ENCODE measurements at regions not wholly inside any gene's neighbourhood (a gene's known extent, or its start where the extent isn't known, plus 50 kb on each side); places are given as distances from the start of the nearest gene placed in this dataset.
A peak's percentile ranks its signal among the peaks of the same experiment; 100 is the strongest.

- no peaks in the 10 kb centered on the region for H3K79me2 ChIP-seq
- no peak overlapping the region for H3K27ac ChIP-seq
- H2AFZ ChIP-seq, result no peak overlapping the region
- no peak overlapping the region for H3K4me3 ChIP-seq (ENCODE audit: low read depth, low read length)
- no peaks in the 10 kb centered on the region for H3K9me3 ChIP-seq (ENCODE audit: control insufficient read depth, low read length)
- H3K36me3 ChIP-seq (ENCODE audit: control insufficient read depth, insufficient read depth, low read length), result no peaks in the 10 kb centered on the region
- no peak overlapping the region for H3K4me2 ChIP-seq (ENCODE audit: low read length)
- no peaks in the 10 kb centered on the region for H3K27me3 ChIP-seq (ENCODE audit: control insufficient read depth, insufficient read depth, low read length)
- TF ChIP-seq CTCF (IDR thresholded peaks at IDR 0.05), result no peak
- H3K9ac ChIP-seq, result no peak overlapping the region
- no peaks in the 10 kb centered on the region for H3K4me1 ChIP-seq
Observed at GRCh38 chr10:128853537-128853936, 613.5 kb upstream of the MGMT start.

- TF ChIP-seq CTCF (IDR thresholded peaks at IDR 0.05), result no peak
- Histone ChIP-seq H3K27ac (no peak overlapping the region), H3K4me2 (ENCODE audit: low read length) (no peak overlapping the region), H3K9ac (no peak overlapping the region), H3K36me3 (ENCODE audit: control insufficient read depth, insufficient read depth, low read length) (no peaks in the 10 kb centered on the region), H2AFZ (no peak overlapping the region), H3K9me3 (ENCODE audit: control insufficient read depth, low read length) (no peaks in the 10 kb centered on the region), H3K4me1 (no peaks in the 10 kb centered on the region), H3K79me2 (no peaks in the 10 kb centered on the region), H3K4me3 (ENCODE audit: low read depth, low read length) (no peak overlapping the region), H3K27me3 (ENCODE audit: control insufficient read depth, insufficient read depth, low read length) (no peaks in the 10 kb centered on the region)
Observed at GRCh38 chr10:128854204-128854603, 612.8 kb upstream of the MGMT start.

- no peak overlapping the region for H3K4me3 ChIP-seq (ENCODE audit: low read depth, low read length)
- H3K4me2 ChIP-seq (ENCODE audit: low read length), result no peak overlapping the region
- no peak overlapping the region for H3K27ac ChIP-seq
- no peak for TF ChIP-seq CTCF (IDR thresholded peaks at IDR 0.05)
- no peak overlapping the region for H3K9ac ChIP-seq
- H3K9me3 ChIP-seq (ENCODE audit: control insufficient read depth, low read length), result no peaks in the 10 kb centered on the region
- H3K27me3 ChIP-seq (ENCODE audit: control insufficient read depth, insufficient read depth, low read length), result no peaks in the 10 kb centered on the region
- H3K36me3 ChIP-seq (ENCODE audit: control insufficient read depth, insufficient read depth, low read length), result no peaks in the 10 kb centered on the region
- no peaks in the 10 kb centered on the region for H3K79me2 ChIP-seq
- no peaks in the 10 kb centered on the region for H3K4me1 ChIP-seq
- H2AFZ ChIP-seq, result peak overlapping the region; percentile 47
Observed at GRCh38 chr10:128854963-128855362, 612.1 kb upstream of the MGMT start.

DNA sequence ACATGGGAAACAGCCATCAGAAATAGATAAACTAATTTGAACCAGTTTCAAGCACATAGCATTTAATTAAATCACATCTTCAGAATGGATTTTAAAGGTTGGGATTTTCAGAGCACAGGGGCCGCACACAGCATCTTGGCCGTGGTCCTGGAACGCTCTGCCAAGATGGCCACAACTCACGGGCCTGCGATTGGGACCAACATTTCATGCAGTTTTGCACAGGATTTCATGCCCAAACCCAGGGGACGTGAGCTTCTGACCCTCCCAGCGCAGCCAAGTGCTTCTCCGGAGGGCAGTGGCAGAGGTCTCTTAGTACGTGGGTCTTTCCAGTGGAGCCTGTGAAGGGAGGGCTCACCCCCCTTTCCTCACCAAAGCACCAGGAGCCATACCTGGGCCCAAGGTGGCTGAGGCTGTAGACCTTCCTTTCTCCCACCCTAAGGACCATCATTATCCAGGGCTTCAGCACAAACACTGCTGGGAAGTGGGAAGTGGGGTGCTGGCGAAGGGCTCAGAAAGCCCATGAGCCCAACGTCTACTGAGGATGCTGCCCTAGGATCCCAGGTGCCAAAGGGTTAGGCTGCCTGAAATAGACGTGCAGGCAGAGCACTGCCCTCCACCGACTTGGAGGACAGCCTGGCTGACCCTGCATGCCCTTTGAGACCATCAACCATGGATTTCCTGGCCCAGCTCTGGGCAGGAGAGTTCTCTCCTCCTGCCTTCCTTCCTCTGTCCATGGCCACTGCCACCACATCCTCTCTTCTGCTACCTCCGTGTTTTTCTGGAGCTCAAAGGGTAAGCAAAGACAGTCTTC lies 611.2 kb upstream of the MGMT start:
- Histone ChIP-seq H3K9ac (no peak overlapping the region), H3K36me3 (ENCODE audit: control insufficient read depth, insufficient read depth, low read length) (no peaks in the 10 kb centered on the region), H3K27ac (no peak overlapping the region), H2AFZ (no peak overlapping the region), H3K4me1 (no peaks in the 10 kb centered on the region), H3K79me2 (no peaks in the 10 kb centered on the region), H3K4me2 (ENCODE audit: low read length) (no peak overlapping the region), H3K27me3 (ENCODE audit: control insufficient read depth, insufficient read depth, low read length) (no peaks in the 10 kb centered on the region), H3K4me3 (ENCODE audit: low read depth, low read length) (no peak overlapping the region), H3K9me3 (ENCODE audit: control insufficient read depth, low read length) (no peaks in the 10 kb centered on the region)
- no peak for TF ChIP-seq CTCF (IDR thresholded peaks at IDR 0.05)

All from parathyroid adenoma (tissue), 2 donors.